ENCODE measurements at regions not wholly inside any gene's neighbourhood (a gene's known extent, or its start where the extent isn't known, plus 50 kb on each side); places are given as distances from the start of the nearest gene placed in this dataset.

DNA sequence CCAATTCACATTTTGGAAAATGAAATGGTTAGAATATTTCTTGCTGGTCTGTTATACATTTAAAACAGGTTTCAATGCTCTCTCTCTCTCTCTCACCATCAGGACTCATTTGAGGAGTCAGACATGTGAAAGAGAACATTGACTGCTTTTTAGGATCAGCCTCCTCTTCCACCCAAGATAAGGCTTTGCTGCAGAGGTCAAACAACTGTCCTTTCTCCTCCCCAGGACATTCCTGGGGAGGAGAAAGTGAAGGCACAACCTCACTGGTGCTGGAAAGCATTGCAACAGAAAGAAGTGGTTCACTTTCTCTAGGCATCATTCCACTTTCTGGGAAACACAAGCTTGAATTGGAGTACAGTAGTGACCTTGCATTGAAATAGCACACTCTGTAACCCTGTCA is 409.1 kb upstream of the NR2F2 start:
- H3K9me3 ChIP-seq (ENCODE audit: control insufficient read depth in 1 of 2, low read length in 2 of 2), result no peaks in the 10 kb centered on the region
- H3K27me3 ChIP-seq (ENCODE audit: low read depth, low read length), result no peaks in the 10 kb centered on the region
- H3K36me3 ChIP-seq (ENCODE audit: control insufficient read depth in 1 of 2, insufficient read depth in 2 of 2, low read length in 2 of 2), result no peaks in the 10 kb centered on the region
- no peak overlapping the region for H3K27ac ChIP-seq (ENCODE audit: low read length)
- H3K4me1 ChIP-seq (ENCODE audit: control insufficient read depth in 1 of 2, insufficient read depth in 2 of 2, low read length in 2 of 2), result no peaks in the 10 kb centered on the region
- no peak overlapping the region for H3K4me3 ChIP-seq (ENCODE audit: low read depth in 1 of 2, low read length in 2 of 2)

DNA sequence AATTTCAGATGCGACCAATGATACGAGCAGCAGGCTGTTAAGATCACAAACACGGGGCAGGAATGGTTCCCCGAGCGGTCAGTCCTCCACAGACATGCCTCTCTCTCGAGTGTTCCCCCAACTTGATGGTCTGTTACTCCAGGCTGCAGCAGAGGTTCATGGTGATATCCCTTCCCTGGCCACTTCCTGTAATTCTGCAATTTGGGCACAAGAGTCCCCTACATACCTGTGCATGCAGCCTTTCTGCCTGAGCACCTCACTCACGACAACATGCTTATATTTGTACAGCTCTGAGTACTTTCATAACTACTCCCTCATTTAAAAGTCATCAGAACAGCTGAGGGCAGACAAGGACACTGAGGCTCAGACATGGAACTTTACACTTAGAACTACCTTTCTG is 408.1 kb upstream of the NR2F2 start:
- no peak overlapping the region for H3K27ac ChIP-seq (ENCODE audit: low read length)
- H3K36me3 ChIP-seq (ENCODE audit: control insufficient read depth in 1 of 2, insufficient read depth in 2 of 2, low read length in 2 of 2), result no peaks in the 10 kb centered on the region
- H3K9me3 ChIP-seq (ENCODE audit: control insufficient read depth in 1 of 2, low read length in 2 of 2), result no peaks in the 10 kb centered on the region
- no peaks in the 10 kb centered on the region for H3K4me1 ChIP-seq (ENCODE audit: control insufficient read depth in 1 of 2, insufficient read depth in 2 of 2, low read length in 2 of 2)
- no peak overlapping the region for H3K4me3 ChIP-seq (ENCODE audit: low read depth in 1 of 2, low read length in 2 of 2)
- no peaks in the 10 kb centered on the region for H3K27me3 ChIP-seq (ENCODE audit: low read depth, low read length)

DNA sequence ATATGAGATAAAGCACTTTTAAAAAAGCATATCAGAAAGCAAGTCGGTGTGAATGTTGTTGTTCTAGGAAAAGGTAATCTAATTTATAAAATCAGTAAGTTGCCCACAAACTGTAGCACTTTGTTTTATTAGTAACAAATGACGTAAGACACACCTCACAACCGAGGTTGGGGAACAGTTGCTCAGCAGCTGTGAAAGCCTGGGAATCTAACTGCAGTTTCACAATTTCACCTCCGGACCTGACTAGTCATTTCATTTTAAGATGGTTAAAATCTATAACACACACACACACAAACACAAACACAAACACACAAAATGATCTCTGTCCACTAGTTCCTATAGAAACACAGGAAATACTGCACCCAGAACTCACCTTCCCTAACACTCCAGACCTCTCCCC is 406.7 kb upstream of the NR2F2 start:
- H3K27ac ChIP-seq (ENCODE audit: low read length), result no peak overlapping the region
- H3K9me3 ChIP-seq (ENCODE audit: control insufficient read depth in 1 of 2, low read length in 2 of 2), result no peaks in the 10 kb centered on the region
- no peaks in the 10 kb centered on the region for H3K36me3 ChIP-seq (ENCODE audit: control insufficient read depth in 1 of 2, insufficient read depth in 2 of 2, low read length in 2 of 2)
- H3K27me3 ChIP-seq (ENCODE audit: low read depth, low read length), result no peaks in the 10 kb centered on the region
- no peak overlapping the region for H3K4me3 ChIP-seq (ENCODE audit: low read depth in 1 of 2, low read length in 2 of 2)
- no peaks in the 10 kb centered on the region for H3K4me1 ChIP-seq (ENCODE audit: control insufficient read depth in 1 of 2, insufficient read depth in 2 of 2, low read length in 2 of 2)

DNA sequence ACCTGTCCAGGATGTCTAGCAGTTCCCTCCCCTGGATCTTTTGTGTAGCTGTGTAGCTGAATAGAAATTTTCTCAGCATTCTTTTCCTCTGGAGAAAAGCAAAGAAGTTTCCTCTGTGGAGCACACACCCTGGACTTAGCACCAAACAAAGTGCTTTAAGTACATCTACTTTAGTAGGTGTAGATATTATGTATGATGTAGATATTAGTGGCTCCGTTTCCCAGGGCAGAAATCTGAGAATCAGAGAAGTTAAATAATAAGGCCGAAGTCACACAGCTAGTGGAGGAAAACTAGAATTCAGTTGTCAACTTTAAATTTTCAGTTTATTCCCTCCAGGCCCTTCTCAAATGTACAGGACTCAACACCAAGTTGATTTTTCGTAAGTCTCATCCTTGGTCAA is 401.7 kb upstream of the NR2F2 start:
- no peaks in the 10 kb centered on the region for H3K4me1 ChIP-seq (ENCODE audit: control insufficient read depth in 1 of 2, insufficient read depth in 2 of 2, low read length in 2 of 2)
- H3K36me3 ChIP-seq (ENCODE audit: control insufficient read depth in 1 of 2, insufficient read depth in 2 of 2, low read length in 2 of 2), result no peaks in the 10 kb centered on the region
- H3K9me3 ChIP-seq (ENCODE audit: control insufficient read depth in 1 of 2, low read length in 2 of 2), result no peaks in the 10 kb centered on the region
- H3K4me3 ChIP-seq (ENCODE audit: low read depth in 1 of 2, low read length in 2 of 2), result no peak overlapping the region
- H3K27ac ChIP-seq (ENCODE audit: low read length), result no peak overlapping the region
- H3K27me3 ChIP-seq (ENCODE audit: low read depth, low read length), result no peaks in the 10 kb centered on the region

DNA sequence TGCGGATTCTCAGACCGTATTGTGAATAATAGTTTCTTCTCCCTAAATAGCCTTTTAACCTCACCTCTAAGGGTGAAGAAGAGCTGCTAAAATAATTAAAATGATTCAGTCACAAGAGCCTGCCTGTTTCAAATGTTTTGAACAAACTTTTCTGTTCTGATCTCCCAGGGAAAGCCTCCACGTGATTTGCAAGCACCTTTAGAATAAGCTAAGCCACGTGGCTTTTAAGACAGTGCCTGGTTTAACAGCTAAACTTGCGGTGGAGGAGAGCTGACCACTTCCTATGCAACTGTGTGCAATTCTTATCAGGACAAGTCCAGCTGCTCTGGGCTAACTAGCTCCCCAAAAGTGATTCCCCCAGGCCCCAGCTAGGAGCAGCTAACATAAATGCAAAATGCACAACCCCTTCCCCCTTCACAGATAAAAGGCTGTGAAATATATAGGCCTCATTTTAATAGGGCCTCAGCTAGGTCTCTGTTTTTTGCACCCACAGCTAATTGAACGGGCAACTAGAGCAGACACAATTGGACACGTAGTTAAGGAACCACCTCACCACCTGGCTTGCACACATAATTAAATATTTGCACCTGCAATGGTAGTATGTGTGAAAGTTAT is 401.2 kb upstream of the NR2F2 start:
- no peak overlapping the region for H3K4me3 ChIP-seq (ENCODE audit: low read depth in 1 of 2, low read length in 2 of 2)
- no peak overlapping the region for H3K27ac ChIP-seq (ENCODE audit: low read length)
- no peaks in the 10 kb centered on the region for H3K27me3 ChIP-seq (ENCODE audit: low read depth, low read length)
- H3K9me3 ChIP-seq (ENCODE audit: control insufficient read depth in 1 of 2, low read length in 2 of 2), result no peaks in the 10 kb centered on the region
- H3K4me1 ChIP-seq (ENCODE audit: control insufficient read depth in 1 of 2, insufficient read depth in 2 of 2, low read length in 2 of 2), result no peaks in the 10 kb centered on the region
- H3K36me3 ChIP-seq (ENCODE audit: control insufficient read depth in 1 of 2, insufficient read depth in 2 of 2, low read length in 2 of 2), result no peaks in the 10 kb centered on the region

DNA sequence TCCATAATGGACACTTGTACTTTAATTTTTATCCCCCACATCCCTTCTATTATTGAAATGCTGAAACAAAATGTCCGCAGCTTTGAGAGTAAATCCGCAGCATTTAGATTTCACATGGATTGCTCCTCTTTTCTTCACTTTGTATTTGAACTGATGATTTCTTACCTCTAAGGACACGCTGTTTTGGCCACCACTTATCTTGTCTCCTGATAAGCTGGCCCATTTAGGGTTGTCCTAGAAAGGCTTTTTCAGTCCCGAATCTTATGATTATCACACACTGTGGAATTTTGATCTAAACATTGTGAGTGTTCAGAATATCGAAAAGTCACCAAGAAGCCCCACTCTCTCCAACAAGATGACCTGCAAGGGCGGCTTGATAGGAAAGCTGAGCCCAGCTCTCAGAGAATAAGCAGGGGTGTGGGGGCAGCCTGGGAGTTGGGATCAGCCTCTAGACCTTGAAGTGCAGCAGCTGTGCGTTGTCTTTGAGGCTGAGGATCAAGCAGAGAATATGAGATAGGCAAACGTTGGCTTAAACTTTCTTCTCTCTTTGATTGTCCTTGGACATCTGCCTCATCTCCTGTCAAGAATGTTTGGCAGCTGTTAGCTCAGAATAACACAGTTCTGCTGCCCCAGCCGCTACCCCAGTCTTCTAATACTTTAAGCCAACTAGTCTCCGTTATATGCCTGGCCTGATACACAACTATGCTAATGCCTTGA is 399.7 kb upstream of the NR2F2 start:
- no peak overlapping the region for H3K4me3 ChIP-seq (ENCODE audit: low read depth in 1 of 2, low read length in 2 of 2)
- no peaks in the 10 kb centered on the region for H3K27me3 ChIP-seq (ENCODE audit: low read depth, low read length)
- H3K4me1 ChIP-seq (ENCODE audit: control insufficient read depth in 1 of 2, insufficient read depth in 2 of 2, low read length in 2 of 2), result no peaks in the 10 kb centered on the region
- no peaks in the 10 kb centered on the region for H3K9me3 ChIP-seq (ENCODE audit: control insufficient read depth in 1 of 2, low read length in 2 of 2)
- H3K36me3 ChIP-seq (ENCODE audit: control insufficient read depth in 1 of 2, insufficient read depth in 2 of 2, low read length in 2 of 2), result no peaks in the 10 kb centered on the region
- no peak overlapping the region for H3K27ac ChIP-seq (ENCODE audit: low read length)

DNA sequence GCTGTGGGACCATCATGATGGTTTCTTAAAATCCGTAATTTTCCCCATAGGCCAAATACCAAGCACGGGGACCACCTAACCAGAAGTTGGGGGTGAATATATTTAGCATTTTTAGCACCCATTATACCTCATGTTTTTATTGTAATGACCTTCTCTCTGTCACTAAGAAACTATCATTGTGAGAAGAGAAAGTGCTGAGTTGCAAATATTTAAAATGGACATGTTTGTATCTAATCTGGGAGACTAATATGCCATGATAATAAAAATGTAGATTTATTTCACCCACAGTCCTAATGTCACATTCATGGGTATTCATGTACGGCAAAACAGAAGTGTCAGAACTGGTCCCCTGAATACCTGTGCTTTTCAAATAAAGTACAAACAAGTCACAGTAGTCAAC is 398.9 kb upstream of the NR2F2 start:
- H3K27ac ChIP-seq (ENCODE audit: low read length), result no peak overlapping the region
- no peaks in the 10 kb centered on the region for H3K4me1 ChIP-seq (ENCODE audit: control insufficient read depth in 1 of 2, insufficient read depth in 2 of 2, low read length in 2 of 2)
- no peak overlapping the region for H3K4me3 ChIP-seq (ENCODE audit: low read depth in 1 of 2, low read length in 2 of 2)
- no peaks in the 10 kb centered on the region for H3K36me3 ChIP-seq (ENCODE audit: control insufficient read depth in 1 of 2, insufficient read depth in 2 of 2, low read length in 2 of 2)
- no peaks in the 10 kb centered on the region for H3K9me3 ChIP-seq (ENCODE audit: control insufficient read depth in 1 of 2, low read length in 2 of 2)
- H3K27me3 ChIP-seq (ENCODE audit: low read depth, low read length), result no peaks in the 10 kb centered on the region

DNA sequence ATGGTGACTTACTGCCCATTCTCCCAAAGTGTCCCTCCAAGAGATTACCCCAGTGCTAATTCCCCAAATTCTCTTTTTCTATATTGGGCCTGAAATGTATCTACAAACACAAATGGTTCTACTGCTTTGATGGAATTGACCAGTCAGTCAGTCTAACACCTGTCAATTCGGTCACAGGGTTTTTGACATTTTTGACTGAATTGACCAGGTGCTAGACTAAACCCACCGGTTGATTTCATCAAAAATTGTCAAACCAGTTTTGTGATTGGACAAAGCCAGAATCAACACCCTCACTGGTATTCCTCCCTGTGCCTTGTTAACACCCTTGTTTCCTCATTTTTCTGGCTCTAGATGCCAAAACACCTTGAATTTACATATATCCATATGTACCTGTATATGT is 398.4 kb upstream of the NR2F2 start:
- Histone ChIP-seq H3K27me3 (ENCODE audit: low read depth, low read length) (no peaks in the 10 kb centered on the region), H3K27ac (ENCODE audit: low read length) (no peak overlapping the region), H3K36me3 (ENCODE audit: control insufficient read depth in 1 of 2, insufficient read depth in 2 of 2, low read length in 2 of 2) (no peaks in the 10 kb centered on the region), H3K4me1 (ENCODE audit: control insufficient read depth in 1 of 2, insufficient read depth in 2 of 2, low read length in 2 of 2) (no peaks in the 10 kb centered on the region), H3K4me3 (ENCODE audit: low read depth in 1 of 2, low read length in 2 of 2) (no peak overlapping the region), H3K9me3 (ENCODE audit: control insufficient read depth in 1 of 2, low read length in 2 of 2) (no peaks in the 10 kb centered on the region)

DNA sequence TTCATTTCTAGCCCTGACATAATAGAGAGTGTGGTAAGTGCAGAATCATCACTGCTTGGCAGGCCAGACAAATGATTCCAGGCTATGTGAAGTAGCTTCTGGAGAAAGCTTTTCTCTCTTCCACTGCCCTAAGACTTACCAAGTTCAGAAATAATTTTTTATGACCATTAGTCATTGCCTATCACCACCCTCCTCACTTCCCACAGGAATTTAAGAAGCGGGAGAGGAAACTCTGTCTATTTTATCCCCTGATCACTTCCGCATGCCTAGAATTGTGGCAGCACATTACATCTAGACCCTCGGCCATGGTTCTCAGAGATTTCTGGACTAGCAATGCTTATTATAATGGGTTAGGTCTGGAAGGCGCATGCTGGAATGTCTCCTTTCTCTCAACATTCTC is 397.8 kb upstream of the NR2F2 start:
- Histone ChIP-seq H3K36me3 (ENCODE audit: control insufficient read depth in 1 of 2, insufficient read depth in 2 of 2, low read length in 2 of 2) (no peaks in the 10 kb centered on the region), H3K27ac (ENCODE audit: low read length) (no peak overlapping the region), H3K9me3 (ENCODE audit: control insufficient read depth in 1 of 2, low read length in 2 of 2) (no peaks in the 10 kb centered on the region), H3K4me3 (ENCODE audit: low read depth in 1 of 2, low read length in 2 of 2) (no peak overlapping the region), H3K27me3 (ENCODE audit: low read depth, low read length) (no peaks in the 10 kb centered on the region), H3K4me1 (ENCODE audit: control insufficient read depth in 1 of 2, insufficient read depth in 2 of 2, low read length in 2 of 2) (no peaks in the 10 kb centered on the region)

DNA sequence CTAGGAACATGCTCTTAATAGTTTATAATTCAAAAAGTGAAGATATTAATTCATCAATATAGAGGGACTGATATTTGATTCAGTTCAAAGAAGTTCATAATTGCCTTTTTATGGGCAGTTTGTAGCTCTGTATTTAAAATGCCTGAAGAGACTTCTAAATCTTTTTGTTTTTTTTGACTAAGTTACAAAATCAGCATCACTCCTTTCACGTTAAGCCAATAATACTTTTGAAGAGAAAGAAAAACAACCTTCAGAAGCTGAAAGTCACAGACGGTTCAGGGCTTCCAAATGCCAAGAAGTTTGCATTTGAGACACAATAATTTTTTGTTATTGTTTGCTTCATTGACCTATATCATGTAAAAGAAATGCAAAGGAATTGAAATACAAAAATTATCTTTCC is 394.6 kb upstream of the NR2F2 start:
- Histone ChIP-seq H3K4me1 (ENCODE audit: control insufficient read depth in 1 of 2, insufficient read depth in 2 of 2, low read length in 2 of 2) (no peaks in the 10 kb centered on the region), H3K27ac (ENCODE audit: low read length) (no peak overlapping the region), H3K9me3 (ENCODE audit: control insufficient read depth in 1 of 2, low read length in 2 of 2) (no peaks in the 10 kb centered on the region), H3K27me3 (ENCODE audit: low read depth, low read length) (no peaks in the 10 kb centered on the region), H3K4me3 (ENCODE audit: low read depth in 1 of 2, low read length in 2 of 2) (no peak overlapping the region), H3K36me3 (ENCODE audit: control insufficient read depth in 1 of 2, insufficient read depth in 2 of 2, low read length in 2 of 2) (no peaks in the 10 kb centered on the region)

DNA sequence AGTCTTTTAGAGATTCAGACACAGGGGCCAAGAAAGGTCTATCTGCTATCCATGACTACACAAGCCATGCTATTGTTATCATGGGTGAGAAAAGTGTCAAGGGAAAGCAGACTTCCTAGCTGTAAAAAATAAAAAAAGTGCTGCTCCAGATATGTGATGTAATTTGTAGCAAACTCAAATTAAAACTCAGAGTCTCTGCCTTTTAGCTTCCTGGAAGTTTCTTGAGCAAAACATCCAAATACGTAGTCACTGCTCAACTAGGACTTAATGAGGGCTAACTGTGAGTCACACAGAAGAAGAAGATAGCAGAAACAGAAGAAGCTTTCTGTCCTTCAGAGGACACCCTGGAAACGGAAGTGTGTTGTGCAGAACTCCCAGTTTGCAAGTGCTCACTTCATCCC is 393.4 kb upstream of the NR2F2 start:
- H3K27ac ChIP-seq (ENCODE audit: low read length), result no peak overlapping the region
- H3K4me1 ChIP-seq (ENCODE audit: control insufficient read depth in 1 of 2, insufficient read depth in 2 of 2, low read length in 2 of 2), result no peaks in the 10 kb centered on the region
- H3K4me3 ChIP-seq (ENCODE audit: low read depth in 1 of 2, low read length in 2 of 2), result no peak overlapping the region
- H3K36me3 ChIP-seq (ENCODE audit: control insufficient read depth in 1 of 2, insufficient read depth in 2 of 2, low read length in 2 of 2), result no peaks in the 10 kb centered on the region
- no peaks in the 10 kb centered on the region for H3K9me3 ChIP-seq (ENCODE audit: control insufficient read depth in 1 of 2, low read length in 2 of 2)
- no peaks in the 10 kb centered on the region for H3K27me3 ChIP-seq (ENCODE audit: low read depth, low read length)

DNA sequence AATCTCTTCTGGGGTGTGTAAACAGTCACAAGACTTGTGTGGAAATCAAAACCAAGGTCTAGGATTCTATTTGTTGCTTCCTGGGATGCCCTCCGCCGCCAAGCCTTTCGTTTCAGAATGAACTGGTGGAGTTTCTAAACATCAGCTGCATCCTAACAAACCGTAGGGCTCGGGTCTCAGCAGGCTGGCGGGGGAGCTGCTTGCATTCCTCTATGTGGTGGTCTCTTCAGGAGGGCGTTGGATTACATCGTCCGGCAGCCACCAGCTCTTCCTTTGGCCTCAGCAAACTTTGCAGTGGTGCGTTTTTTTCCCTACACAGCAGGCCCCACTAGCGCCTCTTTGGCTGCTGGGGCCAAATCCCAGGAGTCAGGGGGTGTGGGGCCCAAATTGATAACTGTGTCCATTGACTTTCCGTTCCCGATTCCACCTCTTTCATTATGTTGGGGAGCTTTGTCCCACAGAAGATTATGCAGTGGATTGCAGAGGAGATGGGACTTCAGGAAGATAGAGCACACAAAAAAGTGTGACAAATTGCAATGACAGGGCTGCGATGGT is 390.0 kb upstream of the NR2F2 start:
- Histone ChIP-seq H3K9me3 (ENCODE audit: control insufficient read depth in 1 of 2, low read length in 2 of 2) (no peaks in the 10 kb centered on the region), H3K36me3 (ENCODE audit: control insufficient read depth in 1 of 2, insufficient read depth in 2 of 2, low read length in 2 of 2) (no peaks in the 10 kb centered on the region), H3K27me3 (ENCODE audit: low read depth, low read length) (no peaks in the 10 kb centered on the region), H3K4me3 (ENCODE audit: low read depth in 1 of 2, low read length in 2 of 2) (no peak overlapping the region), H3K4me1 (ENCODE audit: control insufficient read depth in 1 of 2, insufficient read depth in 2 of 2, low read length in 2 of 2) (no peaks in the 10 kb centered on the region), H3K27ac (ENCODE audit: low read length) (no peak overlapping the region)
